ENCODE measurements at regions not wholly inside any gene's neighbourhood (a gene's known extent, or its start where the extent isn't known, plus 50 kb on each side); places are given as distances from the start of the nearest gene placed in this dataset.

- no peaks in the 10 kb centered on the region for H3K4me1 ChIP-seq (ENCODE audit: insufficient read depth, low read length)
- no peaks in the 10 kb centered on the region for H3K27me3 ChIP-seq (ENCODE audit: insufficient read depth, low read length)
- no peaks in the 10 kb centered on the region for H3K9me3 ChIP-seq (ENCODE audit: low read length)
- H3K4me3 ChIP-seq (ENCODE audit: low read length) = no peak overlapping the region
- H3K36me3 ChIP-seq (ENCODE audit: insufficient read depth, low read length) = no peaks in the 10 kb centered on the region
- H2AFZ ChIP-seq (ENCODE audit: low read depth, low read length) = no peak overlapping the region
These were observed 599.5 kb upstream of the SYT4 start for GRCh38 chr18:43876748-43877147.

GRCh38 chr18:43877616-43878321 lies 600.5 kb upstream of the SYT4 start:
- no peaks in the 10 kb centered on the region for H3K36me3 ChIP-seq (ENCODE audit: insufficient read depth, low read length)
- H3K4me1 ChIP-seq (ENCODE audit: insufficient read depth, low read length) = no peaks in the 10 kb centered on the region
- no peaks in the 10 kb centered on the region for H3K27me3 ChIP-seq (ENCODE audit: insufficient read depth, low read length)
- no peaks in the 10 kb centered on the region for H3K9me3 ChIP-seq (ENCODE audit: low read length)
- H2AFZ ChIP-seq (ENCODE audit: low read depth, low read length) = no peak overlapping the region
- H3K4me3 ChIP-seq (ENCODE audit: low read length) = no peak overlapping the region

- no peaks in the 10 kb centered on the region for H3K36me3 ChIP-seq (ENCODE audit: insufficient read depth, low read length)
These were observed 602.1 kb upstream of the SYT4 start for GRCh38 chr18:43879415-43879814.

GRCh38 chr18:43882358-43883055 lies 605.2 kb upstream of the SYT4 start:
- H3K4me3 ChIP-seq (ENCODE audit: low read length) = no peak overlapping the region
- no peaks in the 10 kb centered on the region for H3K9me3 ChIP-seq (ENCODE audit: low read length)
- H3K36me3 ChIP-seq (ENCODE audit: insufficient read depth, low read length) = no peaks in the 10 kb centered on the region
- H3K4me1 ChIP-seq (ENCODE audit: insufficient read depth, low read length) = no peaks in the 10 kb centered on the region
- no peak overlapping the region for H2AFZ ChIP-seq (ENCODE audit: low read depth, low read length)
- no peaks in the 10 kb centered on the region for H3K27me3 ChIP-seq (ENCODE audit: insufficient read depth, low read length)

More at GRCh38 chr18:43879415-43879814, 602.1 kb upstream of the SYT4 start:
- no peaks in the 10 kb centered on the region for H3K9me3 ChIP-seq (ENCODE audit: low read length)
- no peak overlapping the region for H2AFZ ChIP-seq (ENCODE audit: low read depth, low read length)
- H3K4me1 ChIP-seq (ENCODE audit: insufficient read depth, low read length) = no peaks in the 10 kb centered on the region
- H3K27me3 ChIP-seq (ENCODE audit: insufficient read depth, low read length) = no peaks in the 10 kb centered on the region
- no peak overlapping the region for H3K4me3 ChIP-seq (ENCODE audit: low read length)

- Histone ChIP-seq H3K9me3 (ENCODE audit: low read length) (no peaks in the 10 kb centered on the region), H3K27me3 (ENCODE audit: insufficient read depth, low read length) (no peaks in the 10 kb centered on the region), H2AFZ (ENCODE audit: low read depth, low read length) (no peak overlapping the region), H3K36me3 (ENCODE audit: insufficient read depth, low read length) (no peaks in the 10 kb centered on the region), H3K4me3 (ENCODE audit: low read length) (no peak overlapping the region), H3K4me1 (ENCODE audit: insufficient read depth, low read length) (no peaks in the 10 kb centered on the region)
These were observed 606.6 kb upstream of the SYT4 start for GRCh38 chr18:43883886-43884285.

- no peaks in the 10 kb centered on the region for H3K36me3 ChIP-seq (ENCODE audit: insufficient read depth, low read length)
- no peak overlapping the region for H2AFZ ChIP-seq (ENCODE audit: low read depth, low read length)
- H3K4me1 ChIP-seq (ENCODE audit: insufficient read depth, low read length) = no peaks in the 10 kb centered on the region
- no peaks in the 10 kb centered on the region for H3K27me3 ChIP-seq (ENCODE audit: insufficient read depth, low read length)
- no peaks in the 10 kb centered on the region for H3K9me3 ChIP-seq (ENCODE audit: low read length)
- no peak overlapping the region for H3K4me3 ChIP-seq (ENCODE audit: low read length)
These were observed 609.1 kb upstream of the SYT4 start for GRCh38 chr18:43886341-43886740.

GRCh38 chr18:43887491-43887890 lies 610.2 kb upstream of the SYT4 start:
- Histone ChIP-seq H3K27me3 (ENCODE audit: insufficient read depth, low read length) (no peaks in the 10 kb centered on the region), H3K4me3 (ENCODE audit: low read length) (no peak overlapping the region), H3K4me1 (ENCODE audit: insufficient read depth, low read length) (no peaks in the 10 kb centered on the region), H3K36me3 (ENCODE audit: insufficient read depth, low read length) (no peaks in the 10 kb centered on the region), H2AFZ (ENCODE audit: low read depth, low read length) (no peak overlapping the region), H3K9me3 (ENCODE audit: low read length) (no peaks in the 10 kb centered on the region)

GRCh38 chr18:43888598-43888997 lies 611.3 kb upstream of the SYT4 start:
- H3K4me1 ChIP-seq (ENCODE audit: insufficient read depth, low read length) = no peaks in the 10 kb centered on the region
- H3K27me3 ChIP-seq (ENCODE audit: insufficient read depth, low read length) = no peaks in the 10 kb centered on the region
- no peaks in the 10 kb centered on the region for H3K9me3 ChIP-seq (ENCODE audit: low read length)
- no peak overlapping the region for H3K4me3 ChIP-seq (ENCODE audit: low read length)
- no peaks in the 10 kb centered on the region for H3K36me3 ChIP-seq (ENCODE audit: insufficient read depth, low read length)
- H2AFZ ChIP-seq (ENCODE audit: low read depth, low read length) = no peak overlapping the region

- Histone ChIP-seq H3K4me1 (ENCODE audit: insufficient read depth, low read length) (no peaks in the 10 kb centered on the region), H3K27me3 (ENCODE audit: insufficient read depth, low read length) (no peaks in the 10 kb centered on the region), H3K9me3 (ENCODE audit: low read length) (no peaks in the 10 kb centered on the region), H2AFZ (ENCODE audit: low read depth, low read length) (no peak overlapping the region), H3K4me3 (ENCODE audit: low read length) (no peak overlapping the region), H3K36me3 (ENCODE audit: insufficient read depth, low read length) (no peaks in the 10 kb centered on the region)
These were observed 615.8 kb upstream of the SYT4 start for GRCh38 chr18:43893001-43893637.

GRCh38 chr18:43904209-43904837 lies 627.0 kb upstream of the SYT4 start:
- no peaks in the 10 kb centered on the region for H3K9me3 ChIP-seq (ENCODE audit: low read length)
- no peak overlapping the region for H3K4me3 ChIP-seq (ENCODE audit: low read length)
- no peaks in the 10 kb centered on the region for H3K36me3 ChIP-seq (ENCODE audit: insufficient read depth, low read length)
- no peaks in the 10 kb centered on the region for H3K27me3 ChIP-seq (ENCODE audit: insufficient read depth, low read length)
- H2AFZ ChIP-seq (ENCODE audit: low read depth, low read length) = no peak overlapping the region
- H3K4me1 ChIP-seq (ENCODE audit: insufficient read depth, low read length) = no peaks in the 10 kb centered on the region

- Histone ChIP-seq H3K9me3 (ENCODE audit: low read length) (no peaks in the 10 kb centered on the region), H3K27me3 (ENCODE audit: insufficient read depth, low read length) (no peaks in the 10 kb centered on the region), H3K4me3 (ENCODE audit: low read length) (no peak overlapping the region), H3K4me1 (ENCODE audit: insufficient read depth, low read length) (peaks cover 2% of the 10 kb centered on the region), H2AFZ (ENCODE audit: low read depth, low read length) (no peak overlapping the region), H3K36me3 (ENCODE audit: insufficient read depth, low read length) (no peaks in the 10 kb centered on the region)
These were observed 636.7 kb upstream of the SYT4 start for GRCh38 chr18:43914018-43914417.

- no peak overlapping the region for H3K4me3 ChIP-seq (ENCODE audit: low read length)
- H3K4me1 ChIP-seq (ENCODE audit: insufficient read depth, low read length) = peaks cover 2% of the 10 kb centered on the region
- H3K27me3 ChIP-seq (ENCODE audit: insufficient read depth, low read length) = no peaks in the 10 kb centered on the region
These were observed 639.7 kb upstream of the SYT4 start for GRCh38 chr18:43916984-43917383.

GRCh38 chr18:43917520-43917919 lies 640.2 kb upstream of the SYT4 start:
- Histone ChIP-seq H3K27me3 (ENCODE audit: insufficient read depth, low read length) (no peaks in the 10 kb centered on the region), H2AFZ (ENCODE audit: low read depth, low read length) (no peak overlapping the region), H3K4me1 (ENCODE audit: insufficient read depth, low read length) (peaks cover 2% of the 10 kb centered on the region), H3K9me3 (ENCODE audit: low read length) (no peaks in the 10 kb centered on the region), H3K4me3 (ENCODE audit: low read length) (no peak overlapping the region), H3K36me3 (ENCODE audit: insufficient read depth, low read length) (no peaks in the 10 kb centered on the region)

More at GRCh38 chr18:43916984-43917383, 639.7 kb upstream of the SYT4 start:
- no peaks in the 10 kb centered on the region for H3K9me3 ChIP-seq (ENCODE audit: low read length)
- no peak overlapping the region for H2AFZ ChIP-seq (ENCODE audit: low read depth, low read length)
- no peaks in the 10 kb centered on the region for H3K36me3 ChIP-seq (ENCODE audit: insufficient read depth, low read length)
